ENCODE measurements at regions not wholly inside any gene's neighbourhood (a gene's known extent, or its start where the extent isn't known, plus 50 kb on each side); places are given as distances from the start of the nearest gene placed in this dataset.

- no peaks in the 10 kb centered on the region for H3F3A ChIP-seq (ENCODE audit: insufficient read depth, low read length)
- H3K4me1 ChIP-seq (ENCODE audit: insufficient read depth, low read length, severe bottlenecking) = no peaks in the 10 kb centered on the region
- no peak for TF ChIP-seq CTCF (IDR thresholded peaks at IDR 0.05; ENCODE audit: low read length)
- TF ChIP-seq EZH2 (IDR thresholded peaks at IDR 0.05; ENCODE audit: borderline replicate concordance, low read length) = no peak
- H3K79me2 ChIP-seq (ENCODE audit: insufficient read depth, low read length) = no peaks in the 10 kb centered on the region
- H3K4me2 ChIP-seq (ENCODE audit: low read length) = no peak overlapping the region
- no peaks in the 10 kb centered on the region for H3K9me3 ChIP-seq (ENCODE audit: low read length)
- no peaks in the 10 kb centered on the region for H3K9me2 ChIP-seq (ENCODE audit: low read depth, low read length)
- H2AFZ ChIP-seq (ENCODE audit: low read length) = no peak overlapping the region
- no peak overlapping the region for H3K4me3 ChIP-seq (ENCODE audit: low read depth, low read length, poor library complexity, severe bottlenecking)
- H3K27me3 ChIP-seq (ENCODE audit: insufficient read depth, low read length) = no peaks in the 10 kb centered on the region
- H3K36me3 ChIP-seq (ENCODE audit: insufficient read depth, low read length) = no peaks in the 10 kb centered on the region
- H3K9ac ChIP-seq (ENCODE audit: low read length) = no peak overlapping the region
- H3K27ac ChIP-seq (ENCODE audit: low read depth, low read length, poor library complexity, severe bottlenecking) = no peak overlapping the region
- H4K20me1 ChIP-seq (ENCODE audit: insufficient read depth, low read length) = no peaks in the 10 kb centered on the region
These were observed 65.0 kb upstream of the POU3F1 start for GRCh38 chr1:38111589-38111988.

- Histone ChIP-seq H3K27me3 (ENCODE audit: insufficient read depth, low read length) (no peaks in the 10 kb centered on the region; the same call in 1 of the 2 replicates), H3K4me1 (ENCODE audit: insufficient read depth, low read length, severe bottlenecking) (no peaks in the 10 kb centered on the region), H3K27ac (ENCODE audit: low read depth, low read length, poor library complexity, severe bottlenecking) (no peak overlapping the region), H2AFZ (ENCODE audit: low read length) (no peak overlapping the region), H3K36me3 (ENCODE audit: insufficient read depth, low read length) (no peaks in the 10 kb centered on the region), H3K9me2 (ENCODE audit: low read depth, low read length) (no peaks in the 10 kb centered on the region), H3K4me2 (ENCODE audit: low read length) (no peak overlapping the region), H4K20me1 (ENCODE audit: insufficient read depth, low read length) (no peaks in the 10 kb centered on the region), H3K79me2 (ENCODE audit: insufficient read depth, low read length) (no peaks in the 10 kb centered on the region), H3K9me3 (ENCODE audit: low read length) (no peaks in the 10 kb centered on the region), H3F3A (ENCODE audit: insufficient read depth, low read length) (no peaks in the 10 kb centered on the region), H3K9ac (ENCODE audit: low read length) (no peak overlapping the region), H3K4me3 (ENCODE audit: low read depth, low read length, poor library complexity, severe bottlenecking) (no peak overlapping the region)
- TF ChIP-seq CTCF (IDR thresholded peaks at IDR 0.05; ENCODE audit: low read length) (no peak), EZH2 (IDR thresholded peaks at IDR 0.05; ENCODE audit: borderline replicate concordance, low read length) (no peak)
These were observed 58.7 kb upstream of the POU3F1 start for GRCh38 chr1:38105267-38105666.

- Histone ChIP-seq H4K20me1 (ENCODE audit: insufficient read depth, low read length) (no peaks in the 10 kb centered on the region), H2AFZ (ENCODE audit: low read length) (no peak overlapping the region), H3F3A (ENCODE audit: insufficient read depth, low read length) (no peaks in the 10 kb centered on the region), H3K4me1 (ENCODE audit: insufficient read depth, low read length, severe bottlenecking) (no peaks in the 10 kb centered on the region), H3K9me3 (ENCODE audit: low read length) (no peaks in the 10 kb centered on the region), H3K9ac (ENCODE audit: low read length) (no peak overlapping the region), H3K36me3 (ENCODE audit: insufficient read depth, low read length) (no peaks in the 10 kb centered on the region), H3K4me2 (ENCODE audit: low read length) (no peak overlapping the region), H3K27me3 (ENCODE audit: insufficient read depth, low read length) (peaks cover 3% of the 10 kb centered on the region), H3K4me3 (ENCODE audit: low read depth, low read length, poor library complexity, severe bottlenecking) (no peak overlapping the region), H3K9me2 (ENCODE audit: low read depth, low read length) (no peaks in the 10 kb centered on the region), H3K79me2 (ENCODE audit: insufficient read depth, low read length) (no peaks in the 10 kb centered on the region), H3K27ac (ENCODE audit: low read depth, low read length, poor library complexity, severe bottlenecking) (no peak overlapping the region)
- TF ChIP-seq CTCF (IDR thresholded peaks at IDR 0.05; ENCODE audit: low read length) (no peak), EZH2 (IDR thresholded peaks at IDR 0.05; ENCODE audit: borderline replicate concordance, low read length) (no peak)
These were observed 56.0 kb upstream of the POU3F1 start for GRCh38 chr1:38102636-38103035.

All from OCI-LY1 (cell line).